Activated CD8-positive, alpha-beta memory T cell treated with anti-CD3 and anti-CD28 coated beads for 24 hours (primary cell): ENCODE measurements at regions not wholly inside any gene's neighbourhood (a gene's known extent, or its start where the extent isn't known, plus 50 kb on each side); places are given as distances from the start of the nearest gene placed in this dataset.

Experiments used
- DNase-seq: peaks from one replicate; pipeline ENCODE4 v3.0.0-alpha.2; 2020

DNA sequence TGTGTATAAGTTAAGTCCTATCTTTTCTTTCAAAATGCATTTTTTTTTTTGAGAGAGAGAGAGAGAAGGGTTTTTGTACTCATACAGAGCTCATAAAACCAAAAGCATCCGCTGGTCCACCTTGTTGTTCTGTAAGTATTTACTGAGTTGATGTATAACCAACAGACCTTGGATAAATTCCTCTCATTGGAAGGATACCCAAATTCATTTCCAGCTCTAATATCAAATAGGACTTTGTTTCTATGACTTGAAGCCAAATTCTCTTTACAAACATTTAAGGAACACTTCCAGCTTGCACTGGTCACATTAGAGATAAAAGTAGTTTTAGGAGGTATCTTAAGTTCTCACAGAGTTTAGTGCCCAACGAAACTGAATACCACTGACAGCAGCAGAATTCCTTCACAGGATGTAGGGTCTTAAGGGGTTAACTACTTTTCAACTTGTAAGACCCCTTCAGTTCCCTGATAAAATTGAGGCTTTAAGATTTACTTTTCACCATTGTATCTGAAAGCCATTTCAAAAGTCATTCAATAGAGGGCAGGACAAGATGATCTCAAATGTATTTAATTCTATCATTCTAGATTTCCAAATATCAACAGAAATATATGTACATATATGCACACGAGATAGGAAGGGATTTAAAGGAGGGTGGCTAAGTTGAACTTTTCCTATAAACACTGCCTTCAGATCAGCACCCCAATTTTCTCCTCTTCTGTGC, 1398.5 kb upstream of the CELF4 start:
- no peak for DNase-seq

DNA sequence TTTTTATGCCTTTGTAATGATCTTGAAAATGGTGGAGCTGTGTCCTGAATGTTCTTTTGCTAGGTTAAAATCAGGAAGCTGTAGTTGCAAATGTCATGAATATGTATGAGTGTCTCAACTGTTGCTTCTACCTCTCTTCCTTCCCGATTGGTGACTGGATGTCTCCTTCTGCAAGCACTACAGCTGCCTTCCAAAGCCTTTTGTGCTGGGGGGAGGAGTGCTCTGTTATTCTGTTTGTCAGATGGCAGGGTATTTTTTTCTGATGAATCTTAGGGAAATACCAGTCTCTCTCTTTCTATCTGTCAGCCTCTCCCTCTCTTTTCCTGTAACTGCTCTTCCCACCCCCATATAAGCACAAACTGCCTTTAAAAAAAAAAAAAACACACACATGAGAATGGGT, 1396.3 kb upstream of the CELF4 start:
- no peak for DNase-seq

- no peak for DNase-seq
These were observed 1392.1 kb upstream of the CELF4 start for GRCh38 chr18:38957736-38958135.

GRCh38 chr18:38956068-38956467, 1390.5 kb upstream of the CELF4 start:
- DNase-seq: no peak

DNA sequence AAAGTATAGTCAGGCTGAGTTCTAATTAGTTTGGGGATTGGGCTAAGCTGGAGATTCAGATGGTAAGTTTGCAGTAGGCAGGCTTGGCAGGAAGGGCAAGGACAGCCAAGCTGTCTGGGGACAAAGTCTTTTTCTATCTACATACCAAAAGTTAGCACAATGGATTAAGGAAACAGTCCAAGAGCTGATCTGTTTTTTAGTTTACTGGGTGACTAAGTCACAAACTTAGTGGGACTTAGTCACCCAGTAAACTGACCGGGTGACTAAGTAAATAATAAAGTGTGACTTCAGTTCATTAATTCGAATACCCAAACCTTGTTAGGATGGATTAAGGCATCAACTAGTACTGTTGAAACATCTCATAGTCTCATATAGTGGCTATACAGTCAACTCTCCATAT, 1386.0 kb upstream of the CELF4 start:
- DNase-seq: no peak

DNA sequence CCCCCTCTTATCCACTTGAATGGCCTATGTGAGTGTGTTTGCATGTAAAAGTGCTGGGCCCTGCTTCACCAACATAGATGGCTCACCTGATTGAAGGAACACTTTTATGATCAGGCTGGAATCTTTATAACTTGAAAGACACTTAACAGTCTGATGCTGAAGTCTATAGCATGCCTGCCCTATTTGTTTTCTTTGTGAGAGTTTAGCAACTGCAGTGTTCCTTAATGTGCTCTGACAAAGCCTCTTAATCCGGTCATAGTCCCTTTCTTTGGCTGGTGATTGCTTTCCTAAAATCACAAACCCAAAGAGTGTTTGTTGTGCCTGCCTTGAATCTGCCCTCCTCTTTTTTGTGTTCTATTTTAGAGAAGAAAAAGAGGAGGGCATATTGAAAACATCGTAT, 1382.8 kb upstream of the CELF4 start:
- DNase-seq: no peak

DNA sequence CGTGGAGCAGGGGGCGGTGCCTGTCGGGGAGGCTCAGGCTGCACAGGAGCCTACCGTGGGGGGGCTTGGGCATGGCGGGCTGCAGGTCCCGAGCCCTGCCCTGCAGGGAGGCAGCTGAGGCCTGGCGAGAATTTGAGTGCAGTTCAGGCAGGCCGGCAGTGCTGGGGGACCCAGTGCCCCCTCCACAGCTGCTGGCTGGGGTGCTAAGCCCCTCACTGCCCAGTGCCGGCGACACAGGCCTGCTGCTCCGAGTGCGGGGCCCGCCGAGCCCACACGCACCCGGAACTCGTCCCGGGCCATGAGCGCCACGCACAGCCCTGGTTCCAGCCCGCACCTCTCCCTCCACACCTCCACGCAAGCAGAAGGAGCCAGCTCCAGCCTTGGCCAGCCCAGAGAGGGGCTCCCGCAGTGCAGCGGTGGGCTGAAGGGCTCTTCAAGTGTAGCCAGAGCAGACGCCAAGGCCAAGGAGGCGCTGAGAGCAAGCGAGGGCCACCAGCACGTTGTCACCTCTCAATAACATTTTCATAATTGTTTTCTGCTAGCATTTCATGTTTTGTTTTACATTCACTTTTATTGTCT, 1378.9 kb upstream of the CELF4 start:
- DNase-seq: no peak

DNA sequence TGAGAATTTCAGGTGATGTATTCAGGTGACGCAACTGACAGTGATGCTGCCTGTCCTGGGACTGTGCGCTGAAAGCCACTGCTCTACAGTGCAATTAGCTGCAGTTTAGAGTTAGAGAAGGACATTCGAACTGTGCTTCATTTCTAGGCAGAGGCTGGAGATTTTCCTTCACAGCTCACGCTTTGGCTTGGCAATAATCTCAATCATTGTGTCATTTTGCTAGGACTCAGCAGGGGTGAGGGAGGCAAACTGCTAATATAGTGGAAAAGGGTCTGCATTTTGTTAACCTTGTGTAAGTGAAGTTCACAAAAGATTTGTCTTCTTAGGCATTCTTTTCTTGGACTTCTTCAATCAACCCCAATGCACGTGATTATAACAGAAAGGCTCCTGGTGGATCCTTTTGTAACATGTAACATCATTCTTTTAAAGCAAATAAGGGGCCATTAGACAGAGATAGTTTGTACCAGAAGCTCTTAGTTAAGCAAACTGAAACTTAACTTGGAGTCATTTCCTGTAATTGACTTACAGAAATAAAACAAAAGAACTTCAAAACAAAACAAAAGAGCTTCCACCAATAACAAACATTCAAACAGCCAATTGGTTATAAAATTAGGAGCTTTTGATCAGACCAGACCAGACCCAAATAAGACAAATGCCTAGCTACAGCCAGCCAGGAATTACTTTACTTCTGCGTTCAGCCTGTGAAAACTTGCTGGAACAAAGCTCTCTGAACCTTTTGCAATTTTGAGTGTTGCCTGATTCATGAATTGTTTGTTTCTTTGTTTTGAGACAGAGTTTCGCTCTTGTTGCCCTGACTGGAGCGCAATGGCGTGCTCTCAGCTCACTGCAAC, 1376.3 kb upstream of the CELF4 start:
- DNase-seq: no peak

GRCh38 chr18:38940863-38941531, 1375.4 kb upstream of the CELF4 start:
- DNase-seq: peak; percentile 84

- no peak for DNase-seq
These were observed 1374.9 kb upstream of the CELF4 start for GRCh38 chr18:38940475-38940862.

GRCh38 chr18:38933910-38934510, 1368.4 kb upstream of the CELF4 start:
- DNase-seq: no peak

DNA sequence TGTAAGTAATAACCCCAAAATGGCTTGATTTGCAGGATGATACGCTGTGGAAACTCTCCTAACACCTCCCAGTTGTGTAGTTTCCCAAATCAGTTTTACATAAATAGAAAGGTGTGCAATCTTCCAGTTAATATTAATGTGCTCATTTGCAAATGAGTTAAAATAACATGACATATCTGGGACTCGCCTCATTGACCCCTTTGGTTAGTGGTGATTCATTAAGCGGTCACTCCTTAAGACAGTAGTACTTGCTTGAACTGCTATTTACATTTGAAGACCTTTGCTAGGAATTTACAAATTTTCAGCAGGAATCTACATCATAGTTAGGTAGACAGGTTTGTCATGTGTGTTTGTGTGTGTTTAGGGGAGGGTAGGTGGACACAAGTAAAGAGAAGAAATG, 1367.7 kb upstream of the CELF4 start:
- DNase-seq: no peak

DNA sequence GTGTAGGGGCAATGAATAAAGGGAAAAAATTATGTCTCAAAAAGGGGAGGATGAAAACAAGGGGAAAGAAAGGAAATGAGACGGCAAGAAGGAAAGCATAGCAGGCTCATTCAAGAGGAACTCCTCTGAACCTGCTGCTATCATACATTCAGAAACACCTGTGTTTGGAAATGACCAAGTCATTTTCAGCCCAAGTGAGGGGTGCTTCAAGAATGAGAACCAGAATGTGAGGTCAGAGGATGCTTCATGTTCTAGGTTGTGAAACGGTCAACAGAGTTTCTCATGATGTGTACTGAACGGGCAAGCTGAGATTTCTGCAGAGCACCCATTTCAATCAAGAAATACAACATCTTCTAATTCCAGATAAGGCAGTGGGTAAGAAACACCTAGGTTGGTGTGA, 1367.2 kb upstream of the CELF4 start:
- DNase-seq: no peak

GRCh38 chr18:38931754-38932050, 1366.1 kb upstream of the CELF4 start:
- no peak for DNase-seq

- DNase-seq: no peak
These were observed 1365.5 kb upstream of the CELF4 start for GRCh38 chr18:38930881-38931753.

DNA sequence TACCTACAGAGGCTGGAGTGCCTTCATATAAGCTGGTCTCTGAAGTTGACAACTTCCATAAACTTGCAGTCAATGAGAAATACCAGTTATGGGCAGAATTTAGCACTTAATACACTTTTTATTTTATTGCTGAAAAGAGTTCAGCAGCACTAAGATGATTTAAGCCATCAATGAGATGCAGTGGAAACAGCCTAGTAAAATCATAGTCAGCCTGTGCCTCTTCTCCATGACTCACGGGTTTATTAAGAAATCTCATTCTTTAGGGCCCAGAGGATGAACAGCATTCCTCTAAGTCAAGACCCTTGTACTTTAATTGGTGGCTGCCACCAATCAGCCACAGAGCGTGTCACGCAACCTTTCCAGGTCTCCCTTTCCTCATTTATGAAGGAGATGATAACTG, 1357.9 kb upstream of the CELF4 start:
- DNase-seq: no peak

GRCh38 chr18:38923126-38923525, 1357.5 kb upstream of the CELF4 start:
- no peak for DNase-seq

DNA sequence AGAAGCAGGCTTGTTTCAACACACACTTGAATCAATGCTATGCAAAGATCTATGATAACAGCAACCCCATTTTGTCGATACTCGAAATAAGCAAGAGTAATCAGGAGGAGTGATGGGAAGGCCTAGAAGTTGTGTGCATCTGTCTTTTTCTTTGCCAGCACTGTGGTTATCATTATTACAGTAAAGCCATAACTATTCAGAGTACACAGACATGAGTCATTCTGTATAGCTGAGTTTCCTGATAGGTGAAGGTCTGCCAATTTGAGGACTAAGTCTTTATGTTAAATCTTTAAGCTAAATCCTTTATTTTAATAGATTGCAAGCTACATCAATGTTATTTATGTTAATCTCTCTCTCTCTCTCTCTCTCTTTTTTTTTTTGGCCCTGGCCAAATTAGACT, 1344.4 kb upstream of the CELF4 start:
- no peak for DNase-seq

DNA sequence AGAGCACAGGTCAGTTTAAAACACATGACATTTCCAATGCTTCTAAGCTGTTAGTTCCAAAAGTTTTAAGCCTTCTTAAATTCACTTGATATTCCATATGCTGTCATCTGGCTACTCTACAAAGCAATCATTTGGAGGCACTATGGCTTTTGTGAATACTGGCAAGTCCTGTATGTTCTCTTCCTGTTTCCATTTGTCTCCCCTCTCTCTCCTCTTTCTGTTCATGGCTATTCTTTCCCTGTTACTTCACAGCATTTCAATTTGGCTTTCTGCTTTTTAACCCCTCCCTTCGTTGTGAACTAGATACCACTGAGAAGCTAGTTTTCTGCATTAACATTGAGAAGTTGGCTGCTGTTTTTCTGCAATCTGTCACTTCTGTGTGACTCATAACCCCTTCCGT, 1337.2 kb upstream of the CELF4 start:
- DNase-seq: no peak

GRCh38 chr18:38900445-38900844, 1334.8 kb upstream of the CELF4 start:
- DNase-seq: no peak

GRCh38 chr18:38900031-38900430, 1334.4 kb upstream of the CELF4 start:
- DNase-seq: no peak

DNA sequence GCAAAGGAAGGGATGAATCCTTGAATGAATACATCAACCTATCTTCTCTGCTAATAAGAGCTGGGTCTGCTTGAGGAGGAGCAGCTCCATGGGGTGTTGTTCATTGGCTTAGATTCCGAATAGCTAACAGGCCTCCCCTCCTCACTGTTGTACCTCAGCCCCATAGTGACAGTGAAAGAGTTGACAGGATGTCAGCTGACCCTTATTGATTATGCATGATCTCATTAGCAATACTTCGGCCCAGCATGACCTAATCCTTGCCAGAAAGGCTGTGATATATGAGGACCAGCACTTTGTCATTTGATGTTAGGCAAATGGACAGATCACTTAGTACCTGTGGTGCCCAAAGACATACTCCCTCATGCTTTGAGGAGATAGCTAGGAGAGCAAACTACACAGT, 1333.7 kb upstream of the CELF4 start:
- no peak for DNase-seq
